GM23248 (cell line): ENCODE measurements at regions not wholly inside any gene's neighbourhood (a gene's known extent, or its start where the extent isn't known, plus 50 kb on each side); places are given as distances from the start of the nearest gene placed in this dataset.

Experiments
- EZH2 ChIP-seq: fragments of 200-600 bp; sonication (generic); IDR thresholded peaks from 2 replicates; pipeline ENCODE4 v1.6.1; 2018; ENCODE audit warnings: antibody characterized with exemption, mild to moderate bottlenecking; ENCODE audit not compliant: insufficient read depth, poor library complexity, severe bottlenecking
- EZH2phosphoT487 ChIP-seq: fragments of 200-600 bp; sonication (generic); IDR thresholded peaks from 2 replicates; pipeline ENCODE4 v1.6.1; 2018; ENCODE audit warnings: antibody characterized with exemption, moderate library complexity, mild to moderate bottlenecking, low read depth; ENCODE audit not compliant: insufficient read depth

DNA sequence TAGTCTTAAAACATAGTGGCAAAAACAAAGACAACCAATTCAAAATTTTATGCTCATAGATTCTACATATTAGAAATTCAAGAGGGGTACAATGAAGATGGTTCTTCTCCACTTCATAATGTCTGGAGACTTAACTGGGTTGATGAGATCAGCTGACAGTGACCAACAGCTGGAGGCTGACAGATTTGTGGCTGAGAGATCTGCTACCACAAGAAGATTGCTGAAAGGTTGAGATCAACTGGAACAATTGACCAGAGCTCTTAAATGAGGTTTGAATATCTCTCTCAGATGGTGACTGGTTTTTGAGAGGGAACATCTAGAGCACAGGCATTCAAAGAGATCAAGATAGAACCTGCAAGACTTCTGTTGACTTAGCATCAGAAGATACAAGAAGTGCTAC, 254.1 kb upstream of the ARPP21 start:
- TF ChIP-seq EZH2 (no peak), EZH2phosphoT487 (no peak)
